NB4 (cell line): ENCODE measurements at regions not wholly inside any gene's neighbourhood (a gene's known extent, or its start where the extent isn't known, plus 50 kb on each side); places are given as distances from the start of the nearest gene placed in this dataset.

ENCODE experiments used
- POLR2A ChIP-seq: IDR thresholded peaks from 2 replicates; pipeline ENCODE4 v1.6.1; 2011; ENCODE audit warnings: mild to moderate bottlenecking; ENCODE audit not compliant: insufficient read length; ENCODE audit errors: extremely low read depth
- TF ChIP-seq, protein P1 (sequence below): IDR thresholded peaks from one replicate; pipeline ENCODE4 v1.5.1; 2012; ENCODE audit warnings: low read depth, low read length
- TF ChIP-seq, protein P2 (sequence below): IDR thresholded peaks from 2 replicates; pipeline ENCODE4 v1.6.1; 2011; ENCODE audit warnings: low read depth, low read length

DNA sequence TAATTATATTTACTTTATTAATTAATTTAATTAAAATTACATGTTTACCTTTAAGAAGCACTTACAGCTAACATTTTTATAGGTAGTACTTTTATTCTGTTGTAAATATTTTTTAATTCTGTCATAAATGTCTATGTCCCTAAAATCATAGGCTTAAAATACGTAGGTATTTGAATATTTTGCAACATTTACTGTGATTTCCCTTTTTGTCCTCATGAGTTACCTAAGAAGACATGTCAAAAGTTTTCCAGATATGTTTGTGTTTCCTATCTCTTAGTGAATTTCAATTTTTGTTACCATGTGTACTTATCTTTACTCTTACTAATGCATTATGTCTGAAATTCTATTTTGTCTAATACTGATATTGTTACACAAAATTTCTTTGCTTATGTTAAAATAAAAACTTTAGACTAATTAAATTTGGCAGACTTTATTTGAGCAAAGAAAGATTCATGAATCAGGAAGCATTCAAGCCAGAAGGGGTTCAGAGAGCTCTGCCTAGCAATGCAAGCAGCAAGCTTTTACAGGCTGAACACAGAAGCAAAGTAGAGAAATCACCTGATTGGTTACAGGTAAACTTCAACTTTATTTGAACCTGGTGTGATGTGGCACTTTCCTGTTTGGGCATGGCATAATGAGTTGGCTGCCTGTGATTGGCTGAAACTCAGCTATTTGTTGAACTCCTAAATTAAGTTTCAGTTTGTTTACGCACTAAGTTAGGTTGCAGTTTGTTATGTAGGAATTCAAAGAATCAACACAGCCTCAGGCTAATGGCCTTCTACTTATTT lies 123.2 kb upstream of the TMEM170B start:
- no peak for TF ChIP-seq POLR2A
- TF ChIP-seq, protein P1, sequence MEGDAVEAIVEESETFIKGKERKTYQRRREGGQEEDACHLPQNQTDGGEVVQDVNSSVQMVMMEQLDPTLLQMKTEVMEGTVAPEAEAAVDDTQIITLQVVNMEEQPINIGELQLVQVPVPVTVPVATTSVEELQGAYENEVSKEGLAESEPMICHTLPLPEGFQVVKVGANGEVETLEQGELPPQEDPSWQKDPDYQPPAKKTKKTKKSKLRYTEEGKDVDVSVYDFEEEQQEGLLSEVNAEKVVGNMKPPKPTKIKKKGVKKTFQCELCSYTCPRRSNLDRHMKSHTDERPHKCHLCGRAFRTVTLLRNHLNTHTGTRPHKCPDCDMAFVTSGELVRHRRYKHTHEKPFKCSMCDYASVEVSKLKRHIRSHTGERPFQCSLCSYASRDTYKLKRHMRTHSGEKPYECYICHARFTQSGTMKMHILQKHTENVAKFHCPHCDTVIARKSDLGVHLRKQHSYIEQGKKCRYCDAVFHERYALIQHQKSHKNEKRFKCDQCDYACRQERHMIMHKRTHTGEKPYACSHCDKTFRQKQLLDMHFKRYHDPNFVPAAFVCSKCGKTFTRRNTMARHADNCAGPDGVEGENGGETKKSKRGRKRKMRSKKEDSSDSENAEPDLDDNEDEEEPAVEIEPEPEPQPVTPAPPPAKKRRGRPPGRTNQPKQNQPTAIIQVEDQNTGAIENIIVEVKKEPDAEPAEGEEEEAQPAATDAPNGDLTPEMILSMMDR, result no peak
- TF ChIP-seq, protein P2, sequence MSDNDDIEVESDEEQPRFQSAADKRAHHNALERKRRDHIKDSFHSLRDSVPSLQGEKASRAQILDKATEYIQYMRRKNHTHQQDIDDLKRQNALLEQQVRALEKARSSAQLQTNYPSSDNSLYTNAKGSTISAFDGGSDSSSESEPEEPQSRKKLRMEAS, result no peak
